Immature natural killer cell (primary cell): ENCODE measurements at regions not wholly inside any gene's neighbourhood (a gene's known extent, or its start where the extent isn't known, plus 50 kb on each side); places are given as distances from the start of the nearest gene placed in this dataset.

Source experiments
- DNase-seq, 3 donors: peaks; one replicate each; pipeline ENCODE4 v3.0.0; 2022; ENCODE audit warnings: mixed read lengths in 1 of 3
- H3K27ac Mint-ChIP-seq, 6 donors: one replicate each; pipeline ENCODE4 v1.8.0; 2020; ENCODE audit warnings: mixed read lengths in 6 of 6, mild to moderate bottlenecking in 5 of 6, inconsistent platforms in 4 of 6, moderate library complexity in 3 of 6
- H3K27me3 Mint-ChIP-seq, 3 donors: one replicate each; pipeline ENCODE4 v1.8.0; 2020 to 2021; ENCODE audit warnings: low read depth in 3 of 3, mild to moderate bottlenecking in 3 of 3, mixed read lengths in 3 of 3, moderate library complexity in 3 of 3, inconsistent platforms in 1 of 3
- H3K36me3 Mint-ChIP-seq, 3 donors: one replicate each; pipeline ENCODE4 v1.8.0; 2020; ENCODE audit warnings: mixed read lengths in 3 of 3, inconsistent platforms in 2 of 3, mild to moderate bottlenecking in 2 of 3
- H3K4me1 Mint-ChIP-seq, 2 donors: one replicate each; pipeline ENCODE4 v1.8.0; 2020; ENCODE audit warnings: inconsistent platforms in 2 of 2, mild to moderate bottlenecking in 2 of 2, mixed read lengths in 2 of 2, moderate library complexity in 1 of 2
- H3K4me3 Mint-ChIP-seq, 5 donors: one replicate each; pipeline ENCODE4 v1.8.0; 2020; ENCODE audit warnings: mild to moderate bottlenecking in 5 of 5, mixed read lengths in 5 of 5, inconsistent platforms in 3 of 5, moderate library complexity in 3 of 5
- H3K9me3 Mint-ChIP-seq, 6 donors: one replicate each; pipeline ENCODE4 v1.8.0; 2020; ENCODE audit warnings: mild to moderate bottlenecking in 6 of 6, mixed read lengths in 6 of 6, inconsistent platforms in 4 of 6, moderate library complexity in 3 of 6

GRCh38 chr21:15274701-15275485, 210.1 kb upstream of the NRIP1 start:
- Mint-ChIP-seq H3K27me3 (peaks cover 0 to 5% (median 5%) of the 10 kb centered on the region in 3 donors), H3K9me3 (no peaks in the 10 kb centered on the region), H3K4me3 (no peak overlapping the region), H3K27ac (no peak overlapping the region), H3K4me1 (no peaks in the 10 kb centered on the region), H3K36me3 (no peaks in the 10 kb centered on the region)
- no peak for DNase-seq

GRCh38 chr21:15275615-15276235, 210.9 kb upstream of the NRIP1 start:
- Mint-ChIP-seq H3K36me3 (no peaks in the 10 kb centered on the region), H3K9me3 (no peaks in the 10 kb centered on the region), H3K27ac (no peak overlapping the region), H3K27me3 (peaks cover 2 to 7% (median 5%) of the 10 kb centered on the region in 3 donors), H3K4me3 (no peak overlapping the region), H3K4me1 (no peaks in the 10 kb centered on the region)
- no peak for DNase-seq

- Mint-ChIP-seq H3K9me3 (no peaks in the 10 kb centered on the region), H3K36me3 (no peaks in the 10 kb centered on the region), H3K4me3 (no peak overlapping the region), H3K27me3 (peaks cover 2 to 7% (median 3%) of the 10 kb centered on the region in 3 donors), H3K27ac (no peak overlapping the region), H3K4me1 (no peaks in the 10 kb centered on the region)
- no peak for DNase-seq
These were observed 211.4 kb upstream of the NRIP1 start for GRCh38 chr21:15276243-15276642.

GRCh38 chr21:15277466-15277865, 212.7 kb upstream of the NRIP1 start:
- H3K9me3 Mint-ChIP-seq = no peaks in the 10 kb centered on the region
- H3K36me3 Mint-ChIP-seq = no peaks in the 10 kb centered on the region
- H3K27ac Mint-ChIP-seq = no peak overlapping the region
- no peaks in the 10 kb centered on the region for H3K4me1 Mint-ChIP-seq
- DNase-seq = no peak
- no peak overlapping the region for H3K4me3 Mint-ChIP-seq
- H3K27me3 Mint-ChIP-seq = peaks cover 2 to 7% (median 3%) of the 10 kb centered on the region in 3 donors

- no peak overlapping the region for H3K27ac Mint-ChIP-seq
- H3K9me3 Mint-ChIP-seq = no peaks in the 10 kb centered on the region
- no peak overlapping the region for H3K4me3 Mint-ChIP-seq
These were observed 213.5 kb upstream of the NRIP1 start for GRCh38 chr21:15278279-15278678.

DNA sequence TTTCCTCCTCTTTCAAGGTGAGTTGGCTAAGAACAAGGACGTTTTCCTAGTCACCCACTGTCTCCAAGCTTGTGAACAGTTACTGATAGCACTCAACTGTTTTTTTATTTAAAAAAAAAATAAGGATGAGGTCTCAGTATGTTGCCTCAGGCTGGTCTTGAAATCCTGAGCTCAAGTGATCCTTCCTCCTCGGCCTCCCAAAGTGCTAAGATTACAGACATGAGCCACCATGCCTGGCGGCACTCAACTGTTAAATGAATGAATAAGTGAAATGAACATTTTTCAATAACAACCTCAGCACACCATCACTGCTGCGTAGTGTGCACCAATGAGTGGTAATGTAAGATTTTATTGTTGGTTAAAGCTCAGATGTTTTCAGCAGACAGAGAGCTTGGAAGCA, 214.1 kb upstream of the NRIP1 start:
- DNase-seq = no peak
- Mint-ChIP-seq H3K36me3 (no peaks in the 10 kb centered on the region), H3K27ac (no peak overlapping the region), H3K27me3 (peaks cover 2 to 7% (median 3%) of the 10 kb centered on the region in 3 donors), H3K4me1 (no peaks in the 10 kb centered on the region), H3K9me3 (no peaks in the 10 kb centered on the region), H3K4me3 (no peak overlapping the region)

More at GRCh38 chr21:15278279-15278678, 213.5 kb upstream of the NRIP1 start:
- Mint-ChIP-seq H3K27me3 (peaks cover 2 to 7% (median 3%) of the 10 kb centered on the region in 3 donors), H3K36me3 (no peaks in the 10 kb centered on the region), H3K4me1 (no peaks in the 10 kb centered on the region)
- no peak for DNase-seq

- Mint-ChIP-seq H3K36me3 (no peaks in the 10 kb centered on the region), H3K27ac (no peak overlapping the region), H3K9me3 (no peaks in the 10 kb centered on the region), H3K4me3 (no peak overlapping the region), H3K4me1 (no peaks in the 10 kb centered on the region), H3K27me3 (peaks cover 2 to 7% (median 3%) of the 10 kb centered on the region in 3 donors)
- no peak for DNase-seq
These were observed 214.7 kb upstream of the NRIP1 start for GRCh38 chr21:15279482-15279881.

DNA sequence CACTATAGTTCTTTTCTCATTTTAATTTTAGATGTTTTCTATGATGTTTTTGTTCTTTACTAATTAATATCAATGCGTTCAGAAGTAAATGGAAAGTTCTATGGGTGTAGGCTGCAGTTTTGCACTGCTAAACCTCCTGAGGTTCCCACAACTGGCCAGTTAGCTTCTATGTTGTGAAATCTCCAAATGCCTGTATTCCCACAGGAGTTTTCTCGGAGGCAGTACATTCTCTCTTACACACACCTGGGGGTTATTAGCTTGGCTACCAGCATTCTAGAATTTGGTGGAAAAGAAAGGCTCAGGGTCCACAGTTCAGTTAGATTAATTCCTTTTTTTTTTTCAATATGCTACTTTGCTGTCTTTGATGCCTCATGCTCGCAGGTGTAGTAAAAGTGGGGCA, 216.9 kb upstream of the NRIP1 start:
- DNase-seq = no peak
- no peaks in the 10 kb centered on the region for H3K36me3 Mint-ChIP-seq
- no peak overlapping the region for H3K4me3 Mint-ChIP-seq
- no peak overlapping the region for H3K27ac Mint-ChIP-seq
- H3K9me3 Mint-ChIP-seq = no peaks in the 10 kb centered on the region
- peaks cover 0 to 2% (median 2%) of the 10 kb centered on the region in 3 donors for H3K27me3 Mint-ChIP-seq
- no peaks in the 10 kb centered on the region for H3K4me1 Mint-ChIP-seq

GRCh38 chr21:15282665-15283064, 217.9 kb upstream of the NRIP1 start:
- H3K4me1 Mint-ChIP-seq = no peaks in the 10 kb centered on the region
- no peaks in the 10 kb centered on the region for H3K36me3 Mint-ChIP-seq
- H3K4me3 Mint-ChIP-seq = no peak overlapping the region
- H3K9me3 Mint-ChIP-seq = no peaks in the 10 kb centered on the region
- no peak for DNase-seq
- peaks cover 0 to 2% (median 2%) of the 10 kb centered on the region in 3 donors for H3K27me3 Mint-ChIP-seq
- H3K27ac Mint-ChIP-seq = no peak overlapping the region

GRCh38 chr21:15283138-15283537, 218.3 kb upstream of the NRIP1 start:
- Mint-ChIP-seq H3K27me3 (peaks cover 0 to 2% (median 2%) of the 10 kb centered on the region in 3 donors), H3K4me3 (no peak overlapping the region), H3K36me3 (no peaks in the 10 kb centered on the region), H3K27ac (peak overlapping the region in 1 of 6 donors; percentile 18), H3K9me3 (no peaks in the 10 kb centered on the region), H3K4me1 (no peaks in the 10 kb centered on the region)
- no peak for DNase-seq

- Mint-ChIP-seq H3K36me3 (no peaks in the 10 kb centered on the region), H3K9me3 (no peaks in the 10 kb centered on the region), H3K27ac (no peak overlapping the region), H3K4me1 (no peaks in the 10 kb centered on the region), H3K27me3 (peaks cover 0 to 2% (median 2%) of the 10 kb centered on the region in 3 donors), H3K4me3 (no peak overlapping the region)
- no peak for DNase-seq
These were observed 219.0 kb upstream of the NRIP1 start for GRCh38 chr21:15283789-15284188.

GRCh38 chr21:15285556-15285955, 220.8 kb upstream of the NRIP1 start:
- no peaks in the 10 kb centered on the region for H3K27me3 Mint-ChIP-seq
- no peak overlapping the region for H3K4me3 Mint-ChIP-seq
- no peaks in the 10 kb centered on the region for H3K4me1 Mint-ChIP-seq
- no peaks in the 10 kb centered on the region for H3K9me3 Mint-ChIP-seq
- H3K27ac Mint-ChIP-seq = no peak overlapping the region
- no peak for DNase-seq
- H3K36me3 Mint-ChIP-seq = no peaks in the 10 kb centered on the region

DNA sequence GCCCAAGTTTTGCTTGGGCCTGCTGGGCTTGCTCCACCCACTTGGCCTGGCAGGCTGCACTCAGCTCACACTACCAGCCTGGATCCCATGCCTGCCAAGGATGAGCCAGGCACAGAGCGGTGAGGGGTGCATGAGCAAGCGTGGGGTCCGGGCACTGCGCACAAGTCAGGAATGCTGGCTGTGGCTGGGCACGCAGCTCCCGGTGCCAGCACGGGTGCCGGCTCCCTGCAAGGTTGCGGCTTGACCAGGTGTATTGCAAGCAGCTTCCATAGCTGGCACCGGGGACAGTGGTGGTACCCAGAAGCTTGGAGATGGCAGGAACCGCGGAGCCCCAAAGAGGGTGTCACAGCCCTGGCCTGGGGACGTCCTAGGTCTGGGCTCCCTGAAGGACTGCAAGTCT, 224.4 kb upstream of the NRIP1 start:
- DNase-seq = no peak
- no peak overlapping the region for H3K4me3 Mint-ChIP-seq
- no peaks in the 10 kb centered on the region for H3K36me3 Mint-ChIP-seq
- no peak overlapping the region for H3K27ac Mint-ChIP-seq
- no peaks in the 10 kb centered on the region for H3K4me1 Mint-ChIP-seq
- no peaks in the 10 kb centered on the region for H3K27me3 Mint-ChIP-seq
- no peaks in the 10 kb centered on the region for H3K9me3 Mint-ChIP-seq

- H3K36me3 Mint-ChIP-seq = no peaks in the 10 kb centered on the region
- no peaks in the 10 kb centered on the region for H3K9me3 Mint-ChIP-seq
- no peaks in the 10 kb centered on the region for H3K27me3 Mint-ChIP-seq
- H3K27ac Mint-ChIP-seq = no peak overlapping the region
- H3K4me1 Mint-ChIP-seq = no peaks in the 10 kb centered on the region
- peak overlapping the region in 1 of 5 donors; percentile 17 for H3K4me3 Mint-ChIP-seq
- DNase-seq = no peak
These were observed 225.4 kb upstream of the NRIP1 start for GRCh38 chr21:15289896-15290841.
